ENCODE measurements at regions not wholly inside any gene's neighbourhood (a gene's known extent, or its start where the extent isn't known, plus 50 kb on each side); places are given as distances from the start of the nearest gene placed in this dataset.
A peak's percentile ranks its signal among the peaks of the same experiment; 100 is the strongest.

DNA sequence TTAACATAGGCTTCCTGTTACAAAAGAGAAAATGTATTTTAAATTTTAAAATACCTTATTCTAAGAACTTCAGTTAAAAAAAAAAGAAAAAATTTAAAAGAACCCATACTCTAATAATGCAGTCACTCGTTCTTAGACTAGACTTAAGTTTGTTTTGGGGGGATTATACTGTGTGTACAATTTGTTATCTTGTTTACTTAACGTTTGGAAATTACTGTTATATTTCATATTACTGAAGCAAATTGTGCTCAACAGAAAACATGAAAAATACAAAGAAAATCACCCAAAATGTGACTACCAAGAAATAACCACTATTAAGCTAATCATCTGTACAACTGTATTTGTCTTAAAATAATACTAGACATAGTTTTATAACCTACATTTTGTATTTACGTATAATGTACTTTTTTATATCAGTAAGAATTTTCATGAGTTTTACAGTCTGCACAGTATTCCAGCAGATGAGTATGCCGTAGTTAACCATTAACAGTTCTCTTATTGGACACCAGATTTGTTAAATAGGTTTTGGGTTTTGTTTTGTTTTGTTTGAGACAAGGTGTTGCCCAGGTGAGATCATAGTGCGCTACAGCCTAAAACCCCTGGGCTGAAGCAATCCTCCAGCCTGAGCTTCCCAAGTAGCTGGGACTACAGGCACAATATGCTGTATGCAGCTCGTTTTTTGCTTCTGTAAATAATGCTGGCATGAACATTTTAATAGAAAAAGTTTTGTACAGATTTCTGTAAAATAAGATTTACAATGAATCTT is 88.8 kb upstream of the CHD2 start:
- Mint-ChIP-seq H3K36me3 (peaks cover under 1% of the 10 kb centered on the region), H3K27me3 (ENCODE audit: low read depth) (no peaks in the 10 kb centered on the region), H3K4me1 (peaks cover 41% of the 10 kb centered on the region), H3K4me3 (peak overlapping the region; percentile 79), H3K27ac (peak overlapping the region; percentile 99), H3K9me3 (peaks cover 2% of the 10 kb centered on the region)
- DNase-seq (ENCODE audit: low spot score in 2 of 2, unreplicated experiment in 2 of 2): no peak
- TF ChIP-seq, protein P1, sequence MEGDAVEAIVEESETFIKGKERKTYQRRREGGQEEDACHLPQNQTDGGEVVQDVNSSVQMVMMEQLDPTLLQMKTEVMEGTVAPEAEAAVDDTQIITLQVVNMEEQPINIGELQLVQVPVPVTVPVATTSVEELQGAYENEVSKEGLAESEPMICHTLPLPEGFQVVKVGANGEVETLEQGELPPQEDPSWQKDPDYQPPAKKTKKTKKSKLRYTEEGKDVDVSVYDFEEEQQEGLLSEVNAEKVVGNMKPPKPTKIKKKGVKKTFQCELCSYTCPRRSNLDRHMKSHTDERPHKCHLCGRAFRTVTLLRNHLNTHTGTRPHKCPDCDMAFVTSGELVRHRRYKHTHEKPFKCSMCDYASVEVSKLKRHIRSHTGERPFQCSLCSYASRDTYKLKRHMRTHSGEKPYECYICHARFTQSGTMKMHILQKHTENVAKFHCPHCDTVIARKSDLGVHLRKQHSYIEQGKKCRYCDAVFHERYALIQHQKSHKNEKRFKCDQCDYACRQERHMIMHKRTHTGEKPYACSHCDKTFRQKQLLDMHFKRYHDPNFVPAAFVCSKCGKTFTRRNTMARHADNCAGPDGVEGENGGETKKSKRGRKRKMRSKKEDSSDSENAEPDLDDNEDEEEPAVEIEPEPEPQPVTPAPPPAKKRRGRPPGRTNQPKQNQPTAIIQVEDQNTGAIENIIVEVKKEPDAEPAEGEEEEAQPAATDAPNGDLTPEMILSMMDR (IDR thresholded peaks at IDR 0.05; ENCODE audit: unreplicated experiment): no peak

DNA sequence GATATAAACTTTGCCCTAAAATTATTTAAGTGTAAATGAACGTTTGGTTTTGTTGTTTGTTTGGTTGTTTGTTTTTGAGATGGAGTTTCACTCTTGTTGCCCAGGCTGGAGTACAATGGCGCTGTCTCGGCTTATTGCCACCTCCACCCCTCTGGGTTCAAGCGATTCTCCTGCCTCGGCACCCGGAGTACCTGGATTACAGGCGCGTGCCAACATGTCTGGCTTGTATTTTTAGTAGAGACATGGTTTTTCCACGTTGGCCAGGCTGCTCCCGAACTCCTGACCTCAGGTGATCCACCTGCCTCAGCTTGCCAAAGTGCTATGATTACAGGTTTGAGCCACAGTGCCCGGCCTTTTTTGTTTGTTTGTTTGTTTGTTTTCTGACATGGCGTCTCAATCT is 87.9 kb upstream of the CHD2 start:
- peak overlapping the region; percentile 22 for H3K4me3 Mint-ChIP-seq
- H3K4me1 Mint-ChIP-seq: peaks cover 42% of the 10 kb centered on the region
- no peaks in the 10 kb centered on the region for H3K27me3 Mint-ChIP-seq (ENCODE audit: low read depth)
- no peak for DNase-seq (ENCODE audit: low spot score in 2 of 2, unreplicated experiment in 2 of 2)
- H3K27ac Mint-ChIP-seq: peak overlapping the region; percentile 99
- no peaks in the 10 kb centered on the region for H3K36me3 Mint-ChIP-seq
- H3K9me3 Mint-ChIP-seq: no peaks in the 10 kb centered on the region
- TF ChIP-seq, protein P1 (IDR thresholded peaks at IDR 0.05; ENCODE audit: unreplicated experiment): no peak

GRCh38 chr15:92813485-92813884 is 86.6 kb upstream of the CHD2 start:
- H3K4me3 Mint-ChIP-seq: no peak overlapping the region
- TF ChIP-seq, protein P1 (IDR thresholded peaks at IDR 0.05; ENCODE audit: unreplicated experiment): no peak
- no peaks in the 10 kb centered on the region for H3K9me3 Mint-ChIP-seq
- no peaks in the 10 kb centered on the region for H3K27me3 Mint-ChIP-seq (ENCODE audit: low read depth)
- H3K27ac Mint-ChIP-seq: peak overlapping the region; percentile 72
- H3K36me3 Mint-ChIP-seq: no peaks in the 10 kb centered on the region
- no peak for DNase-seq (ENCODE audit: low spot score in 2 of 2, unreplicated experiment in 2 of 2)
- peaks cover 46% of the 10 kb centered on the region for H3K4me1 Mint-ChIP-seq

DNA sequence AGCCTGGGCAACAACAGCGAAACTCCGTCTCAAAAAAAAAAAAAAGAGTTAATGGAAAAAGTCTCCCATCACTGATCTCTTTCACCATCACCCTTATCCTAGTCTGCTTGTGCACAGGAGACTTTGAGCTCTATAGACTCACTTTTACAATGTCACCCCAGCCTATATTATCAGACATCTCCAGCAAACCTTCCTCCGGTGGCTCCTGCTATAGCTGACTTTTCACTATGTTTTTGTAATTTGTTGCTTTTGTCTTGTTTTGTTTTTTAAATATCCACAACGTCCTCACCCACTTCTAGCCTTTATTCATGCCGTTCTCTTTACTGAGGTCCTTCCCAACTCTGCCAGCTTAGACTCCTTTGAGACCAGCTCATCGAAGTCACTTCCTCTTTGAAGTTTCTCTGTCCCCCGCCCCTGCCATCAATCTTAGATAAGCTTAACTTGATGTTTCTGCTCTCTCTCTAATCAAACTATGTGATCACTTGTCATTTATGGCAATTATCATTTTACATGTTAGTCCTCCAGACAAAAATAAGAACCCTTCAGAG is 82.7 kb upstream of the CHD2 start:
- no peaks in the 10 kb centered on the region for H3K9me3 Mint-ChIP-seq
- H3K4me1 Mint-ChIP-seq: peaks cover 50% of the 10 kb centered on the region
- no peaks in the 10 kb centered on the region for H3K36me3 Mint-ChIP-seq
- no peaks in the 10 kb centered on the region for H3K27me3 Mint-ChIP-seq (ENCODE audit: low read depth)
- DNase-seq (ENCODE audit: low spot score in 2 of 2, unreplicated experiment in 2 of 2): no peak
- TF ChIP-seq, protein P1 (IDR thresholded peaks at IDR 0.05; ENCODE audit: unreplicated experiment): no peak
- peak overlapping the region; percentile 51 for H3K27ac Mint-ChIP-seq
- H3K4me3 Mint-ChIP-seq: no peak overlapping the region

DNA sequence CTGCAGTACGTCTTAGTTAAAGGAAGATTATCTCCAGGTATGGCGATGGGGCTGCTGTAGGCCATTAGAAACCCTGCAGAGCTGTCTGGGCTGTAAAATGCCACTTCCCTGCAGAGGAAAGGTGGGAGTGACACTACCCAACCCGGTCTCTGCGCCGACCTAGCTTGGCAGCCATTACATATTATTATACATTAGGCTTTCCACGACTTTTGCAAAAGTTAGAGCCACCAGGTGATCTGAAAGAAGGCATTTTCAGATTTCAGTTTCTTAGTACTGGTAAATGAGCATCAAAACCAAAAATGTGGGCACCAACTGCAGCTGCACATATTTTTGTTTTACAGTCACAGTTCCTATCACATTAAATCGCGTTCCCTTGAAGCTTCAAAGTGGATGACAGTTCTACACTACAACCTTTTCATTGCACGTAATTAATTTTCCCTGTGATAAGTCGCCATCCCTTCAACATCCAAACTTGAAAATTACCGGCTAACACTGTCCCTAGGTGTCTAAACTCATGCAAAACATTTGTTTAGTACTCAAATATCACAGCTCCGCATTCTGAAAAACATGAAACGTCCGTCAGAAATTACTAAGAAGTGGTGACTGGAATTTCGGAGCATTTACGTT is 81.4 kb upstream of the CHD2 start:
- peak overlapping the region; percentile 100 for H3K27ac Mint-ChIP-seq
- peak overlapping the region; percentile 75 for H3K4me3 Mint-ChIP-seq
- no peak for DNase-seq (ENCODE audit: low spot score in 2 of 2, unreplicated experiment in 2 of 2)
- no peaks in the 10 kb centered on the region for H3K9me3 Mint-ChIP-seq
- no peaks in the 10 kb centered on the region for H3K36me3 Mint-ChIP-seq
- peaks cover 54% of the 10 kb centered on the region for H3K4me1 Mint-ChIP-seq
- TF ChIP-seq, protein P1 (IDR thresholded peaks at IDR 0.05; ENCODE audit: unreplicated experiment): no peak
- H3K27me3 Mint-ChIP-seq (ENCODE audit: low read depth): no peaks in the 10 kb centered on the region

Data from mesothelial cell of epicardium (in vitro differentiated cells).